HG02642 (cell line): ENCODE measurements at regions not wholly inside any gene's neighbourhood (a gene's known extent, or its start where the extent isn't known, plus 50 kb on each side); places are given as distances from the start of the nearest gene placed in this dataset.

Source experiments
- ATAC-seq: cut with Tn5 transposase; IDR thresholded peaks from one replicate; pipeline ENCODE4 v1.9.1; 2021; ENCODE audit warnings: mild to moderate bottlenecking; ENCODE audit not compliant: unreplicated experiment, poor library complexity

DNA sequence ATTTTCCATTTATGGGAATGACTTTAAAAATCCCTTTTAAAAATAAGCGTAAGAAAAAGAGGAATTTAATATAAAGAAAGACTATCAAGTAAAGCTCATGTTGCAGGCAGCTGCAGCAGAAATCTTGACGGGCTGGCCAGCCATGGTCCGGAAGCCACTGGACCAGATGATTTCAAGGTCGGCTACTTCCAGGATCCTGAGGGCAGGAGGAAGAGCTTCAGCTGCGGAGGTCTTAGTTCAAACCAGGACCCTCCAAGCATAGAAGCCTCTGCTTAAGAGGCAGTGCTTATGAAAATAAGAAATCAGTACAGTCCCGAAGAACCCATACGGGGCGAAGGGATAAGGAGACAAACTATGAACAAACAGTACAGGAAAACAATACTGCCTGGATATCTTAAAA lies 220.2 kb upstream of the CELF2 start:
- ATAC-seq = no peak

- ATAC-seq = no peak
These were observed 219.4 kb upstream of the CELF2 start for GRCh38 chr10:10798102-10798863.

GRCh38 chr10:10798864-10799192 lies 218.8 kb upstream of the CELF2 start:
- no peak for ATAC-seq

DNA sequence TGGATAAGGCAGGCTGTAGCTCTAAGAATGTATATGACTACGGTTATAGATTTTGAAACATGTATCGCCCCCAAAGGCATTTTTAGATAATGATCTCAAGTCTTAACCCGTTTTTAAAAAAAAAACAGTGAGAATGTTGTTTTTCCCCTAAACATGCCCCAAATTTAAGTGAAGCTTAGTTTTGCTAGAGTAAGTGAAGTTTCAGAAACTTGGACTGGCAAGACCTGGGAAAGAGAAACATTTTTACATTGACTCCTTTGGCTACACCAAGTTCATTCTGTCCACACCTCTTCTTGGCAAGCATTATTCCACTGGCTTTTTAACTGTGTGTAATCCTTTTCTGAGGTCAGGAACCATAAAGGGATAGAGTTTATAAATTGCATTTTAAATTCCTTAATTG lies 216.7 kb upstream of the CELF2 start:
- ATAC-seq = no peak

DNA sequence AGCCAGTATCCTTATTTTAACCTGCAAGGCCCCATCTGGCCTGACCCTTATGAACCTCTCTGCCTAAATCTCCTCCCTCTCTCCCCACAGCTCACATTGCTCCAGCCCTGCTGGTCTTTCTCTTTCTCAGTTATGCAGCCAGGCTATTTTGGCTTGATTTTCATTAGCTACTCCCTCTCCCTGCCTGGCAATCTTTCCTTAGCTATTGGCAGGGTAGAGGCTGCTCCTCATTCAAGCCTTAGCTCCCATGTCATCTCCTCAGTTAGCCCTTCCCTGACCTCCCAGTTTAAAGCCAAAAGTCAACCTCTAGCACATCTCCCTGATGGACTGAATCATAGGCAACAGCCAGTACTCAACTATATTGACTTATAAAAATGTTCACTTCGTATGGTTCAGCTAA lies 214.4 kb upstream of the CELF2 start:
- ATAC-seq = no peak

DNA sequence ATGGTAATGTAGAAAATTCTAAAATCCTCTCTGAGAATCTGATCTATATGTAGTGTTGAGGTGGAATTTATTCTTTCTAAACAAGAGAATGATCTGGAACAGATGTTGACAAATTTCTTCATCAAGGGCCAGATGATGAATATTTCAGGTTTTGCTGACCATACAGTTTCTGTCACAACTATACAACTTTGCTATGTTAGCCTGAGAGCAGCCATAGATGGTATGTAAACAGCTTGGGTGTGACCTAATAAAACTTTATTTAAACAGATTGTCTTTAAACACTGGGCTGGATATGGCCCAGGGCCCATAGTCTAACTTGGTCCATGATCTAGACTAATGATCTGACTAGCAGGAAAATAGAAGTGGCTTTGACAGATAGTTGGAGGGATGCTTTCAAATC lies 213.6 kb upstream of the CELF2 start:
- no peak for ATAC-seq

DNA sequence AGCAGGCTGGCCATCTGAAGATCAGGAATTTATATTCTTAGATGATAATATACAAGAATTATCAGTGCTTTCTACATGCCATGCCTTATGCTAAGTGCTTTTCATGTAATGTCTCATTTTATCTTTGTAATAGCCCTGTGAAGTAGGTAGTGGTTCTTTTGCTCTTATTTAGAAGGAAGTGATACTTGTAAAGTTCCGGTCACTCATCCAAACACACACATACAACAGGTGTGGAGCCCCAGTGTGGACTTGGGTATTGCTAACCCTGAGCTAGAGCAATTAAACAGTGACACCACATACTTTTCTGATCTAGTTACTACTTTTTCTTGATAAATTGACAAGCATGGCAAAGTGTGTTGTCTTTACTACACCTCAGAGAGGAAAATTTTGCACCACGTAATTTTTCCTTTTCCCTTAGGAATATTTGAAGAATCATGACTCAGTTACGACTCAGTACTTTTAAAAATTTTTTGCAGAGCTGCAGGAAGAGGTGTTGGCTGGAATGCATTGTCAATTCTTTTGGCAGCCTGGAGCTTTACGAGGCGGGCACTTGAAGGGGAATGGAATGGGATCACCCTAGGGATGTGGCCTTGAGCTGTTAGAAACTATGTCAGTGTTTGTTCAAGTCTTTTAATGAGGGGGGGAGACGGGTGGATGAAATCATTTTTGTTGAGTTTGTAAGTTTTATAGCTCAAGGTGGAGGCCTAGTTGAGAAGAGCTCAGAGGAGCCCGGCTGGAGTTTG lies 212.5 kb upstream of the CELF2 start:
- no peak for ATAC-seq

GRCh38 chr10:10807106-10807505 lies 210.6 kb upstream of the CELF2 start:
- no peak for ATAC-seq

GRCh38 chr10:10811562-10811961 lies 206.1 kb upstream of the CELF2 start:
- no peak for ATAC-seq

DNA sequence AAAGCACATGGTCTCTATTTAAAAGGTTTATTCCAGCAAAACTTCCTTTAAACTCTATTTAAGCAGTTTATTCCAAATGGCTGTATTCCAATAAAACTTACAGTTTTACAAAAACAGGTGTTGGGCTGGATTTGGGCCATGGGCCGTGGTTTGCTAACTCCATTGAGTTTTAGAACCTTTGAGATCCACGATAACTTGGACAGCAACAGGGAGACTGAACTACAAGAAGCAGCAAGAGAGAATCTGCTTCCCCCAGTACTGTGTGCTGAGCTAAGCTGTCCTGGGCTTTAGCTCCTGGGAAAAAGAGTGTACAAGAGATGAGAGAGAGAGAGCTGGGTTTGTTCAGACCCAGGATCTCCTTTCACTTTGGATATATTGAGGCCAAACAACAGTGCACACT lies 204.0 kb upstream of the CELF2 start:
- no peak for ATAC-seq

- ATAC-seq = no peak
These were observed 203.6 kb upstream of the CELF2 start for GRCh38 chr10:10814069-10814468.

- ATAC-seq = no peak
These were observed 201.2 kb upstream of the CELF2 start for GRCh38 chr10:10816447-10816846.

GRCh38 chr10:10817609-10818008 lies 200.1 kb upstream of the CELF2 start:
- no peak for ATAC-seq

GRCh38 chr10:10818082-10818481 lies 199.6 kb upstream of the CELF2 start:
- ATAC-seq = no peak

DNA sequence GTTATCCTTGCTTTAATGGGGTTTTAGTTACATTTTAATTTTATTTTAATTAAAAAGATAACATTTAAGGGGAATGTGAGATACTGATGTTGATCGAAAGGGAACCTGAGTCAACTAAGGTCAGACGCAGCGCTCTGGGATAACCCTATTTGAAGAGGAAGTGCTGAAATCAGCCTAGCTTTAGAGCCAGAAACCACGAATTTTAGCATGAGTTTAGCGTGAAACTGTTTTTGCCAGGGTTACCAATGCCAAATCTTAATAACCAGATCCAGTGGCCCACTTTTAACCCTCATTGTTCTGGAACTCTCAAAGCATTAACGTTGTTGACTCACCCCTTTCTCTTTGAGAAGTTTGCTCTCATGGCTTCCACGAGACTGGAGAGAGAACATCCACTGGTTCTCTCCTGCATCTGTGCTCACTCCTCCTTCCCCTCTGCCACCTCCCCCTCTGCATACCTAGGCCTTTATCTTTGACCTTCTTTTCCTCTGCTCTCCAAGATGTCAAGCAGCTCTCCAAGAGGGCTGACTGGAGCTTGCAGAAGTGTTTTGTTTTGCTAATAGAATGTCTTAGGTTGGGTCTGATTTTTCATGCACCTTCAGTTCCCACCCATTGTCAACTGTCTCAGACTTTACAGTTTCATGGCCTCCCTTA lies 198.3 kb upstream of the CELF2 start:
- ATAC-seq = no peak

DNA sequence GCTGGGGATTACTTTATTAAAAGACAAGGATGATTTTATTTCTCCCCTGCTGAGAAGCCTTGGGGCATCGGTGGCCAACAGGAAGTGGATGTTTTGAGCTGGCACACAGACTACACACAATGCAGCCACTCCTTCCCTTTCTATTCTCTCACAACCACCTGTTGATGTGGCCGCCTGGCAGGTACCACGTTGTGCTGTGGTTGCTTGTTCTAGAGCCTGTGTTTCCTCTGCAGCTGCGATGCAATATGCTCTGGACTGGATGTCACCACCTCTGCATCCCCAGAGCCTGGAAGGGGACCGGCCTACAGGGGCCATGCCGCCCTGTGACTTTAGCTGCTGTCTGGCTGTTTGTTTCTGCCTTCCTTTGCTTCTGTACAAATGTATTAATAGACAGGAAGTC lies 195.7 kb upstream of the CELF2 start:
- no peak for ATAC-seq

- ATAC-seq = no peak
These were observed 193.0 kb upstream of the CELF2 start for GRCh38 chr10:10824591-10825148.

DNA sequence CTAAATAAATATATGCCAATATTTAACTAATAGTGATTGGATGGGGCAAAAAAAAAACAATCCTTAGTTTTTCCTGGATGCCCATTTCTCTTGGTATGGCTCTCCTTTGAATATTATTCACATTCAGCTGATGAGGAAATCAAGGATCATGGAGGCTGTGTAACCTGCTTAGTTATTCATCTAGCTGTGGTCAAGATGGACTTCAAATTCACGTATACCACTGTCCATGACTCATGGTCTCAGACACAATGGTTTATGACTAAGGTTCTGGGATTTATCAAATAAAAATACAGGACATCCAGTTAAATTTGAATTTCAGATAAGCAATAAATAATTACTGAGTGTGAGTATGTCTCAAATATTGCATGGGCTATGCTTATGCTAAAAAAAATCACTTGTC lies 191.5 kb upstream of the CELF2 start:
- no peak for ATAC-seq

- ATAC-seq = no peak
These were observed 189.0 kb upstream of the CELF2 start for GRCh38 chr10:10828623-10829022.

DNA sequence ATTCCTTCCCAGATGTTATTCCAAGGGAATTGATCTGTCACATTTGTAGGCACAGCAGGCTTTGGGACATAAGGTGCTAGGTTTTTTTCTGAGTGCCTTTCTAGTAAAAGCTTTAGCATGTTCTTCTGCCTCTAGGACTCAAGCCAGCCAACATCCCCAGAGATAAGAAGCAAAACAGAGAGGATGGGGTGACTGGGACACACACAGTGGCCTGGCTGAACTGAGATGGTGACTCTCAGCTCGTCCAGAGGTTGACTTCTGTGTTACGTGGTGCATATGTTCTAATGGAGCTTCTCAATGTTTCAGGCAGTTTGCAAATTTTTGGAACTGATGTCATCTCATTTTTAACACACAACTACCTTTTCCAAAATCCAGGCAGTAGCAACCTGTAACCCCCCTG lies 188.1 kb upstream of the CELF2 start:
- ATAC-seq = no peak

DNA sequence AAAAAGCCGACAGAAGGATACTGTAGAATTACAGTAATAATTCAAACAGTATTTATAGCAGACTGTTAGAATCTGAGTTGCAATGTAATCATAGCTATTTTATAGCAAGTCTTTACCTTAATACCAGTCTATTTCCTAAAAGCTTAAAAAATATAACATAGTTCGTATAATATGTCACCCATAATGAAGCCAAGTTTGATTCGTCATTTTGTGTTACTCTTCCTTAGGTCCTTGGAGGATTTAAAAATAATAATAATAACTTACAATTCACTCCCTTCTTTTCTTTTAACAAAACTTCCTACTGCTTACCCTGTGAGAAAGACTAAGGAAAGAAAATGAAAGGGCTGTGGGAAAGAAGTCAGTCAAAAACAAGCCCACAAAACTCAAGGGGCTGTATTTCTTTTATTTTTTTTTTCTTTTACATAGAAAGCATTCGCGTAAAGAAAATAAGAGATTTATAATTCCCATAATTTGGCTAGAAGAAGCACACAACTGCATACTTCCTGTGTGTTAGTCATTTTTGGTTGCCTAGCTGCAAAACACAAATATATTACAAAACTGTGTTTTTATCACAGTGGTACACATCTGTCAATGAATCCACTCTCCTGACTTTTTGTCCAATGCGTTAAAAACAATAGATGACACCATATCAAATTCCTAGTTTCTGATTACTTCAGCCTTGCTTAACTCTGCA lies 187.2 kb upstream of the CELF2 start:
- no peak for ATAC-seq
